Panc1 (cell line): ENCODE measurements at regions not wholly inside any gene's neighbourhood (a gene's known extent, or its start where the extent isn't known, plus 50 kb on each side); places are given as distances from the start of the nearest gene placed in this dataset.

Experiments used
- ATAC-seq: fragments of 200-7000 bp; cut with Tn5 transposase; 2 replicates; pipeline ENCODE4 v1.9.1; 2020; ENCODE audit warnings: mild to moderate bottlenecking, moderate library complexity
- BruUV-seq: library from RNA; stranded (reverse); fragments of 400-500 nt; replicated peaks from 2 replicates; lab custom pipeline; 2021; lab: Mats Ljungman, UMichigan
- CTCF ChIA-PET: fragments of 300-600 bp; sonication (Branson Sonifier 250); formaldehyde crosslinking; loops from one replicate; lab custom pipeline; 2022; ENCODE audit warnings: antibody characterized with exemption; lab: Charles Lee
- POLR2A ChIA-PET: fragments of 300-600 bp; sonication (Branson Sonifier 250); formaldehyde crosslinking; loops from one replicate; lab custom pipeline; 2022; ENCODE audit warnings: antibody characterized with exemption; lab: Charles Lee
- DNase-seq: peaks from one replicate; pipeline ENCODE4 v3.0.0-alpha.2; 2010; ENCODE audit warnings: low read depth, low spot score
- H3K27ac ChIP-seq: 2 replicates; pipeline ENCODE4 v1.5.1; 2011; ENCODE audit warnings: mild to moderate bottlenecking, low read length, inconsistent platforms
- H3K27me3 ChIP-seq: fragments of 200-500 bp; sonication (Bioruptor generic); 2 replicates; pipeline ENCODE4 v1.6.0; 2014; ENCODE audit warnings: low read length, inconsistent platforms; ENCODE audit not compliant: control insufficient read depth, insufficient read depth
- H3K36me3 ChIP-seq: fragments of 200-500 bp; sonication (Bioruptor generic); 2 replicates; pipeline ENCODE4 v1.5.1; 2014; ENCODE audit warnings: inconsistent platforms, mild to moderate bottlenecking, low read length, moderate library complexity; ENCODE audit not compliant: control insufficient read depth, insufficient read depth
- H3K4me1 ChIP-seq: 2 replicates; pipeline ENCODE4 v1.5.1; 2011; ENCODE audit warnings: inconsistent platforms, mild to moderate bottlenecking, low read length, moderate library complexity; ENCODE audit not compliant: control insufficient read depth, insufficient read depth
- H3K4me3 ChIP-seq, 2 experiments: 2 replicates each; pipeline ENCODE4 v1.5.1; 2011 to 2012; ENCODE audit warnings: low read depth in 2 of 2, low read length in 2 of 2, mild to moderate bottlenecking in 2 of 2, inconsistent platforms in 1 of 2, moderate library complexity in 1 of 2
- H3K9me3 ChIP-seq: fragments of 200-500 bp; sonication (Bioruptor generic); 2 replicates; pipeline ENCODE4 v1.5.1; 2014; ENCODE audit warnings: low read depth, mild to moderate bottlenecking, inconsistent platforms, low read length, moderate library complexity; ENCODE audit not compliant: control insufficient read depth, insufficient read depth
- CTCF ChIP-seq: fragments of 450-650 bp; IDR thresholded peaks from 2 replicates; pipeline ENCODE4 v1.5.1; 2017; ENCODE audit warnings: mild to moderate bottlenecking
- POLR2AphosphoS5 ChIP-seq: IDR thresholded peaks from 2 replicates; pipeline ENCODE4 v1.6.1; 2012; ENCODE audit warnings: mild to moderate bottlenecking, low read depth, low read length, moderate library complexity
- SIN3A ChIP-seq: IDR thresholded peaks from 2 replicates; pipeline ENCODE4 v1.6.1; 2012; ENCODE audit warnings: low read depth, mild to moderate bottlenecking, low read length, moderate library complexity, borderline replicate concordance; ENCODE audit not compliant: insufficient read depth
- TCF7L2 ChIP-seq: IDR thresholded peaks from 2 replicates; pipeline ENCODE4 v1.6.1; 2011; ENCODE audit warnings: mild to moderate bottlenecking, low read depth, low read length, inconsistent platforms
- in situ Hi-C: cut with HindIII; loops from 2 replicates; pipeline ENCODE4 v1.10.0; 2016; ENCODE audit warnings: low sequenced_read_pairs, low pct_unique_long_range_greater_than_20kb
- intact Hi-C: fragments of 100-400 bp; cut with micrococcal nuclease; formaldehyde crosslinking; loops from one replicate; pipeline ENCODE4 v1.10.0; 2022; ENCODE audit not compliant: unreplicated experiment
- TF ChIP-seq, protein P1 (sequence below), 2 experiments: IDR thresholded peaks; 2 replicates each; pipeline ENCODE4 v1.6.1; 2011 to 2012; ENCODE audit warnings: low read depth in 2 of 2, control low read depth in 1 of 2, low read length in 1 of 2, mild to moderate bottlenecking in 1 of 2, moderate library complexity in 1 of 2; ENCODE audit not compliant: insufficient read depth in 1 of 2

GRCh38 chr21:16569679-16570078, 839.9 kb downstream of the USP25 start:
- POLR2A ChIA-PET: no interaction called here
- in situ Hi-C loops (no loop called here), intact Hi-C loops (no loop called here)
- BruUV-seq: no TSS peak
- ATAC-seq (no peak), DNase-seq (no peak)
- Histone ChIP-seq H3K36me3 (no peaks in the 10 kb centered on the region), H3K4me1 (no peaks in the 10 kb centered on the region), H3K9me3 (no peaks in the 10 kb centered on the region), H3K27me3 (no peaks in the 10 kb centered on the region), H3K27ac (no peak overlapping the region), H3K4me3 (no peak overlapping the region)
- TF ChIP-seq CTCF (no peak), SIN3A (no peak), TCF7L2 (no peak)
- CTCF ChIA-PET: no interaction called here

- DNase-seq: no peak
- intact Hi-C loops (no loop called here), in situ Hi-C loops (no loop called here)
- no peak overlapping the region for H3K4me3 ChIP-seq
- H3K27ac ChIP-seq: no peak overlapping the region
- H3K36me3 ChIP-seq: no peaks in the 10 kb centered on the region
- no TSS peak for BruUV-seq
- POLR2A ChIA-PET: no interaction called here
- H3K9me3 ChIP-seq: no peaks in the 10 kb centered on the region
- no peak for ATAC-seq
- CTCF ChIA-PET: no interaction called here
- no peaks in the 10 kb centered on the region for H3K4me1 ChIP-seq
- H3K27me3 ChIP-seq: no peaks in the 10 kb centered on the region
- TF ChIP-seq CTCF: no peak
Measured at GRCh38 chr21:16570171-16570570, 840.4 kb downstream of the USP25 start.

- no peak overlapping the region for H3K27ac ChIP-seq
- POLR2A ChIA-PET: no interaction called here
Measured at GRCh38 chr21:16570856-16571255, 841.1 kb downstream of the USP25 start.

More at GRCh38 chr21:16570856-16571255, 841.1 kb downstream of the USP25 start:
- intact Hi-C loops: no loop called here
- TF ChIP-seq CTCF (no peak), TCF7L2 (no peak), POLR2AphosphoS5 (no peak), SIN3A (no peak)
- TF ChIP-seq, protein P1, sequence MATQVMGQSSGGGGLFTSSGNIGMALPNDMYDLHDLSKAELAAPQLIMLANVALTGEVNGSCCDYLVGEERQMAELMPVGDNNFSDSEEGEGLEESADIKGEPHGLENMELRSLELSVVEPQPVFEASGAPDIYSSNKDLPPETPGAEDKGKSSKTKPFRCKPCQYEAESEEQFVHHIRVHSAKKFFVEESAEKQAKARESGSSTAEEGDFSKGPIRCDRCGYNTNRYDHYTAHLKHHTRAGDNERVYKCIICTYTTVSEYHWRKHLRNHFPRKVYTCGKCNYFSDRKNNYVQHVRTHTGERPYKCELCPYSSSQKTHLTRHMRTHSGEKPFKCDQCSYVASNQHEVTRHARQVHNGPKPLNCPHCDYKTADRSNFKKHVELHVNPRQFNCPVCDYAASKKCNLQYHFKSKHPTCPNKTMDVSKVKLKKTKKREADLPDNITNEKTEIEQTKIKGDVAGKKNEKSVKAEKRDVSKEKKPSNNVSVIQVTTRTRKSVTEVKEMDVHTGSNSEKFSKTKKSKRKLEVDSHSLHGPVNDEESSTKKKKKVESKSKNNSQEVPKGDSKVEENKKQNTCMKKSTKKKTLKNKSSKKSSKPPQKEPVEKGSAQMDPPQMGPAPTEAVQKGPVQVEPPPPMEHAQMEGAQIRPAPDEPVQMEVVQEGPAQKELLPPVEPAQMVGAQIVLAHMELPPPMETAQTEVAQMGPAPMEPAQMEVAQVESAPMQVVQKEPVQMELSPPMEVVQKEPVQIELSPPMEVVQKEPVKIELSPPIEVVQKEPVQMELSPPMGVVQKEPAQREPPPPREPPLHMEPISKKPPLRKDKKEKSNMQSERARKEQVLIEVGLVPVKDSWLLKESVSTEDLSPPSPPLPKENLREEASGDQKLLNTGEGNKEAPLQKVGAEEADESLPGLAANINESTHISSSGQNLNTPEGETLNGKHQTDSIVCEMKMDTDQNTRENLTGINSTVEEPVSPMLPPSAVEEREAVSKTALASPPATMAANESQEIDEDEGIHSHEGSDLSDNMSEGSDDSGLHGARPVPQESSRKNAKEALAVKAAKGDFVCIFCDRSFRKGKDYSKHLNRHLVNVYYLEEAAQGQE (IDR thresholded peaks at IDR 0.05; ENCODE audit: insufficient read depth in 1 of 2, low read depth in 2 of 2, low read length in 1 of 2): no peak
- CTCF ChIA-PET: no interaction called here
- ATAC-seq (no peak), DNase-seq (no peak)
- H3K9me3 ChIP-seq: no peaks in the 10 kb centered on the region
- in situ Hi-C loops: no loop called here
- no peaks in the 10 kb centered on the region for H3K4me1 ChIP-seq
- no peaks in the 10 kb centered on the region for H3K36me3 ChIP-seq
- no TSS peak for BruUV-seq
- no peak overlapping the region for H3K4me3 ChIP-seq
- no peaks in the 10 kb centered on the region for H3K27me3 ChIP-seq
